ENCODE measurements at regions not wholly inside any gene's neighbourhood (a gene's known extent, or its start where the extent isn't known, plus 50 kb on each side); places are given as distances from the start of the nearest gene placed in this dataset.

DNA sequence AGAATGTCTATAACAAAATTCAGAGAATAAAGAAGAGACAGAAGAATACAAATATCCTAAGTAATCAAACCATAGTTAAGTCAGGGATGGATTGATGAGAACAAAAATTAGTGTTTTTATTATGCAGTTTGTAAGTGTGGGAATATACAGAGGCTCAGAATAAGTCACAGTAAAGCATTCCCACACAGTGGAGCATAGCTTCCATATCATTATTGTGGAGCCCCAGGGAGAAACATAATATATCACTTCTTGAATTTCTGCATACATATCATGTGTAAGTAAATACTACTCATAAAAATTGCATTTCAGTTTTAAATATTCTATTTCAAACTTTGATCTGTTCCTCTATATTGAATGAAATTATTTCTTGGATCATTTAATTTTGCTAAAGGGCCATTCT is 790.4 kb downstream of the PLA2G4A start:
- TF ChIP-seq POLR2A (IDR thresholded peaks at IDR 0.05; ENCODE audit: low read depth, low read length) (no peak), POLR2AphosphoS5 (IDR thresholded peaks at IDR 0.05; ENCODE audit: low read depth, low read length) (no peak), TAF1 (IDR thresholded peaks at IDR 0.05; ENCODE audit: borderline replicate concordance, low read depth, low read length) (no peak)

All from GM12892 (cell line).